ENCODE measurements at regions not wholly inside any gene's neighbourhood (a gene's known extent, or its start where the extent isn't known, plus 50 kb on each side); places are given as distances from the start of the nearest gene placed in this dataset.
"Not testable (repeated sequence)": the region's sequence is repeated elsewhere in the genome, so short reads cannot be mapped to it uniquely, and the experiment has no call there.

- H3K4me3 Mint-ChIP-seq; ATAC-seq; H3K27ac Mint-ChIP-seq; H3K27me3 ChIP-seq (ENCODE audit: control insufficient read depth in 2 of 2, insufficient read depth in 2 of 2, low read length in 2 of 2); H3K36me3 Mint-ChIP-seq; H3K36me3 ChIP-seq (ENCODE audit: control insufficient read depth in 2 of 3, insufficient read depth in 3 of 3, low read length in 3 of 3); H3K4me1 ChIP-seq (ENCODE audit: control insufficient read depth in 2 of 2, insufficient read depth in 2 of 2, low read length in 2 of 2); POLR2A ChIA-PET; H3K27ac ChIP-seq (ENCODE audit: low read depth, low read length); H3K9me3 ChIP-seq (ENCODE audit: control insufficient read depth in 2 of 3, low read length in 3 of 3); intact Hi-C loops (cut with micrococcal nuclease); H3K27me3 Mint-ChIP-seq; H3K9me3 Mint-ChIP-seq; H3K4me3 ChIP-seq (ENCODE audit: low read length); DNase-seq; H3K4me1 Mint-ChIP-seq; CTCF ChIA-PET: not testable (repeated sequence)
Measured at GRCh38 chr9:66771504-66771903, 129.0 kb upstream of the ZNF658 start.

- H3K27ac ChIP-seq (ENCODE audit: low read depth, low read length); H3K9me3 Mint-ChIP-seq; H3K36me3 ChIP-seq (ENCODE audit: control insufficient read depth in 2 of 3, insufficient read depth in 3 of 3, low read length in 3 of 3); H3K27me3 Mint-ChIP-seq; POLR2A ChIA-PET; H3K36me3 Mint-ChIP-seq; H3K4me1 Mint-ChIP-seq; ATAC-seq; H3K4me1 ChIP-seq (ENCODE audit: control insufficient read depth in 2 of 2, insufficient read depth in 2 of 2, low read length in 2 of 2); CTCF ChIA-PET; H3K4me3 ChIP-seq (ENCODE audit: low read length); intact Hi-C loops (cut with micrococcal nuclease); H3K27ac Mint-ChIP-seq; H3K9me3 ChIP-seq (ENCODE audit: control insufficient read depth in 2 of 3, low read length in 3 of 3); H3K4me3 Mint-ChIP-seq; H3K27me3 ChIP-seq (ENCODE audit: control insufficient read depth in 2 of 2, insufficient read depth in 2 of 2, low read length in 2 of 2); DNase-seq: not testable (repeated sequence)
Measured at GRCh38 chr9:66774618-66775017, 125.9 kb upstream of the ZNF658 start.

GRCh38 chr9:66779944-66780661 is 120.4 kb upstream of the ZNF658 start:
- H3K27me3 ChIP-seq (ENCODE audit: control insufficient read depth in 2 of 2, insufficient read depth in 2 of 2, low read length in 2 of 2); DNase-seq; POLR2A ChIA-PET; H3K4me3 ChIP-seq (ENCODE audit: low read length); H3K9me3 Mint-ChIP-seq; H3K27ac ChIP-seq (ENCODE audit: low read depth, low read length); H3K36me3 Mint-ChIP-seq; H3K36me3 ChIP-seq (ENCODE audit: control insufficient read depth in 2 of 3, insufficient read depth in 3 of 3, low read length in 3 of 3); H3K9me3 ChIP-seq (ENCODE audit: control insufficient read depth in 2 of 3, low read length in 3 of 3); H3K4me1 Mint-ChIP-seq; H3K4me3 Mint-ChIP-seq; CTCF ChIA-PET; intact Hi-C loops (cut with micrococcal nuclease); H3K27me3 Mint-ChIP-seq; H3K4me1 ChIP-seq (ENCODE audit: control insufficient read depth in 2 of 2, insufficient read depth in 2 of 2, low read length in 2 of 2); H3K27ac Mint-ChIP-seq: not testable (repeated sequence)
- ATAC-seq, result peak; percentile 65

GRCh38 chr9:66781240-66781639 is 119.3 kb upstream of the ZNF658 start:
- H3K4me3 ChIP-seq (ENCODE audit: low read length); POLR2A ChIA-PET; H3K27me3 Mint-ChIP-seq; H3K9me3 Mint-ChIP-seq; DNase-seq; H3K9me3 ChIP-seq (ENCODE audit: control insufficient read depth in 2 of 3, low read length in 3 of 3); H3K36me3 ChIP-seq (ENCODE audit: control insufficient read depth in 2 of 3, insufficient read depth in 3 of 3, low read length in 3 of 3); H3K4me3 Mint-ChIP-seq; H3K4me1 Mint-ChIP-seq; H3K4me1 ChIP-seq (ENCODE audit: control insufficient read depth in 2 of 2, insufficient read depth in 2 of 2, low read length in 2 of 2); H3K36me3 Mint-ChIP-seq; H3K27ac ChIP-seq (ENCODE audit: low read depth, low read length); intact Hi-C loops (cut with micrococcal nuclease); H3K27me3 ChIP-seq (ENCODE audit: control insufficient read depth in 2 of 2, insufficient read depth in 2 of 2, low read length in 2 of 2); CTCF ChIA-PET; H3K27ac Mint-ChIP-seq: not testable (repeated sequence)
- ATAC-seq, result peak; percentile 60

GRCh38 chr9:66782010-66782409 is 118.5 kb upstream of the ZNF658 start:
- intact Hi-C loops (cut with micrococcal nuclease); H3K27ac Mint-ChIP-seq; H3K4me3 ChIP-seq (ENCODE audit: low read length); H3K27me3 Mint-ChIP-seq; H3K36me3 Mint-ChIP-seq; H3K27me3 ChIP-seq (ENCODE audit: control insufficient read depth in 2 of 2, insufficient read depth in 2 of 2, low read length in 2 of 2); H3K36me3 ChIP-seq (ENCODE audit: control insufficient read depth in 2 of 3, insufficient read depth in 3 of 3, low read length in 3 of 3); CTCF ChIA-PET; H3K4me1 ChIP-seq (ENCODE audit: control insufficient read depth in 2 of 2, insufficient read depth in 2 of 2, low read length in 2 of 2); ATAC-seq; POLR2A ChIA-PET; H3K9me3 Mint-ChIP-seq; DNase-seq; H3K4me3 Mint-ChIP-seq; H3K4me1 Mint-ChIP-seq; H3K27ac ChIP-seq (ENCODE audit: low read depth, low read length); H3K9me3 ChIP-seq (ENCODE audit: control insufficient read depth in 2 of 3, low read length in 3 of 3): not testable (repeated sequence)

GRCh38 chr9:66785603-66786002 is 114.9 kb upstream of the ZNF658 start:
- H3K27me3 Mint-ChIP-seq; CTCF ChIA-PET; H3K4me3 ChIP-seq (ENCODE audit: low read length); H3K4me1 ChIP-seq (ENCODE audit: control insufficient read depth in 2 of 2, insufficient read depth in 2 of 2, low read length in 2 of 2); H3K9me3 ChIP-seq (ENCODE audit: control insufficient read depth in 2 of 3, low read length in 3 of 3); intact Hi-C loops (cut with micrococcal nuclease); DNase-seq; H3K4me1 Mint-ChIP-seq; H3K4me3 Mint-ChIP-seq; H3K36me3 ChIP-seq (ENCODE audit: control insufficient read depth in 2 of 3, insufficient read depth in 3 of 3, low read length in 3 of 3); H3K27ac ChIP-seq (ENCODE audit: low read depth, low read length); POLR2A ChIA-PET; H3K9me3 Mint-ChIP-seq; H3K27me3 ChIP-seq (ENCODE audit: control insufficient read depth in 2 of 2, insufficient read depth in 2 of 2, low read length in 2 of 2); H3K27ac Mint-ChIP-seq; ATAC-seq; H3K36me3 Mint-ChIP-seq: not testable (repeated sequence)

- H3K4me3 ChIP-seq (ENCODE audit: low read length); H3K36me3 ChIP-seq (ENCODE audit: control insufficient read depth in 2 of 3, insufficient read depth in 3 of 3, low read length in 3 of 3); POLR2A ChIA-PET; H3K4me3 Mint-ChIP-seq; H3K4me1 ChIP-seq (ENCODE audit: control insufficient read depth in 2 of 2, insufficient read depth in 2 of 2, low read length in 2 of 2); H3K27ac Mint-ChIP-seq; H3K9me3 Mint-ChIP-seq; CTCF ChIA-PET; H3K27me3 Mint-ChIP-seq; H3K4me1 Mint-ChIP-seq; H3K36me3 Mint-ChIP-seq; intact Hi-C loops (cut with micrococcal nuclease); H3K9me3 ChIP-seq (ENCODE audit: control insufficient read depth in 2 of 3, low read length in 3 of 3); H3K27ac ChIP-seq (ENCODE audit: low read depth, low read length); H3K27me3 ChIP-seq (ENCODE audit: control insufficient read depth in 2 of 2, insufficient read depth in 2 of 2, low read length in 2 of 2); ATAC-seq; DNase-seq: not testable (repeated sequence)
Measured at GRCh38 chr9:66791092-66791750, 109.3 kb upstream of the ZNF658 start.

Measured in naive thymus-derived CD4-positive, alpha-beta T cell (primary cell).